ENCODE measurements at regions not wholly inside any gene's neighbourhood (a gene's known extent, or its start where the extent isn't known, plus 50 kb on each side); places are given as distances from the start of the nearest gene placed in this dataset.

- Mint-ChIP-seq H3K4me3 (no peak overlapping the region), H3K36me3 (ENCODE audit: low read depth) (no peaks in the 10 kb centered on the region), H3K9me3 (peaks cover 39% of the 10 kb centered on the region), H3K4me1 (ENCODE audit: low read depth) (no peaks in the 10 kb centered on the region), H3K27me3 (ENCODE audit: insufficient read depth) (no peaks in the 10 kb centered on the region), H3K27ac (no peak overlapping the region)
- TF ChIP-seq, protein P1, sequence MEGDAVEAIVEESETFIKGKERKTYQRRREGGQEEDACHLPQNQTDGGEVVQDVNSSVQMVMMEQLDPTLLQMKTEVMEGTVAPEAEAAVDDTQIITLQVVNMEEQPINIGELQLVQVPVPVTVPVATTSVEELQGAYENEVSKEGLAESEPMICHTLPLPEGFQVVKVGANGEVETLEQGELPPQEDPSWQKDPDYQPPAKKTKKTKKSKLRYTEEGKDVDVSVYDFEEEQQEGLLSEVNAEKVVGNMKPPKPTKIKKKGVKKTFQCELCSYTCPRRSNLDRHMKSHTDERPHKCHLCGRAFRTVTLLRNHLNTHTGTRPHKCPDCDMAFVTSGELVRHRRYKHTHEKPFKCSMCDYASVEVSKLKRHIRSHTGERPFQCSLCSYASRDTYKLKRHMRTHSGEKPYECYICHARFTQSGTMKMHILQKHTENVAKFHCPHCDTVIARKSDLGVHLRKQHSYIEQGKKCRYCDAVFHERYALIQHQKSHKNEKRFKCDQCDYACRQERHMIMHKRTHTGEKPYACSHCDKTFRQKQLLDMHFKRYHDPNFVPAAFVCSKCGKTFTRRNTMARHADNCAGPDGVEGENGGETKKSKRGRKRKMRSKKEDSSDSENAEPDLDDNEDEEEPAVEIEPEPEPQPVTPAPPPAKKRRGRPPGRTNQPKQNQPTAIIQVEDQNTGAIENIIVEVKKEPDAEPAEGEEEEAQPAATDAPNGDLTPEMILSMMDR (IDR thresholded peaks at IDR 0.05): no peak
- DNase-seq: no peak
Measured at GRCh38 chr9:75591972-75592371, 298.5 kb upstream of the PCSK5 start.

- Mint-ChIP-seq H3K4me1 (ENCODE audit: low read depth) (no peaks in the 10 kb centered on the region), H3K36me3 (ENCODE audit: low read depth) (no peaks in the 10 kb centered on the region), H3K4me3 (no peak overlapping the region), H3K9me3 (peaks cover 45% of the 10 kb centered on the region), H3K27me3 (ENCODE audit: insufficient read depth) (no peaks in the 10 kb centered on the region), H3K27ac (no peak overlapping the region)
- DNase-seq: no peak
- TF ChIP-seq, protein P1 (IDR thresholded peaks at IDR 0.05): no peak
Measured at GRCh38 chr9:75592586-75592985, 297.9 kb upstream of the PCSK5 start.

- no peak for DNase-seq
- Mint-ChIP-seq H3K4me1 (ENCODE audit: low read depth) (no peaks in the 10 kb centered on the region), H3K4me3 (no peak overlapping the region), H3K27me3 (ENCODE audit: insufficient read depth) (no peaks in the 10 kb centered on the region), H3K9me3 (peaks cover 39% of the 10 kb centered on the region), H3K36me3 (ENCODE audit: low read depth) (no peaks in the 10 kb centered on the region), H3K27ac (no peak overlapping the region)
- TF ChIP-seq, protein P1 (IDR thresholded peaks at IDR 0.05): no peak
Measured at GRCh38 chr9:75593920-75594319, 296.6 kb upstream of the PCSK5 start.

DNA sequence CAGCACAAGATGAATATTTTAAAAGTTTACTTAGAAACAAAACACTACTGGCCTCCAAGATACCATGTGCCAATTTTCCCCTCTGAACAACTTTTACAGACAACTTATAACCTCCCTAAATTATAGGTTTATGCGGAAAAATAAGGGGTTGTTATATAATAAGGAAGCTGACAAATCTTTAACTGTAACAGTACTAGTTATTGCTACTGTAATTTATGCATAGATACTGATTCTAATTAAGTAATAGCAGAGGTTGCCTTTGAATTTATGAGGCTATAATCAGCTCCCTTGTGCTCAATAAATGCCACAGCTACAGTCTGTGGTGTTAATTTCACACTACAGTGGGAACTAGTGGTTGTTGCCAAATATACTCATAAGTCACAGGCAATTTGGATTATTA, 291.3 kb upstream of the PCSK5 start:
- Mint-ChIP-seq H3K4me1 (ENCODE audit: low read depth) (no peaks in the 10 kb centered on the region), H3K4me3 (no peak overlapping the region), H3K27ac (no peak overlapping the region), H3K36me3 (ENCODE audit: low read depth) (no peaks in the 10 kb centered on the region), H3K27me3 (ENCODE audit: insufficient read depth) (no peaks in the 10 kb centered on the region), H3K9me3 (peaks cover 50% of the 10 kb centered on the region)
- DNase-seq: no peak
- TF ChIP-seq, protein P1 (IDR thresholded peaks at IDR 0.05): no peak

GRCh38 chr9:75601280-75601679, 289.2 kb upstream of the PCSK5 start:
- no peak overlapping the region for H3K27ac Mint-ChIP-seq
- H3K4me3 Mint-ChIP-seq: no peak overlapping the region
- TF ChIP-seq, protein P1 (IDR thresholded peaks at IDR 0.05): no peak
- no peaks in the 10 kb centered on the region for H3K4me1 Mint-ChIP-seq (ENCODE audit: low read depth)
- H3K9me3 Mint-ChIP-seq: peaks cover 58% of the 10 kb centered on the region
- no peaks in the 10 kb centered on the region for H3K27me3 Mint-ChIP-seq (ENCODE audit: insufficient read depth)
- DNase-seq: no peak
- no peaks in the 10 kb centered on the region for H3K36me3 Mint-ChIP-seq (ENCODE audit: low read depth)

- Mint-ChIP-seq H3K4me1 (ENCODE audit: low read depth) (no peaks in the 10 kb centered on the region), H3K9me3 (peaks cover 58% of the 10 kb centered on the region), H3K4me3 (no peak overlapping the region), H3K27me3 (ENCODE audit: insufficient read depth) (no peaks in the 10 kb centered on the region), H3K27ac (no peak overlapping the region), H3K36me3 (ENCODE audit: low read depth) (no peaks in the 10 kb centered on the region)
- TF ChIP-seq, protein P1 (IDR thresholded peaks at IDR 0.05): no peak
- no peak for DNase-seq
Measured at GRCh38 chr9:75602060-75602459, 288.4 kb upstream of the PCSK5 start.

Data from HFFc6 (cell line).